Neural progenitor cell (in vitro differentiated cells): ENCODE measurements at regions not wholly inside any gene's neighbourhood (a gene's known extent, or its start where the extent isn't known, plus 50 kb on each side); places are given as distances from the start of the nearest gene placed in this dataset.

ENCODE experiments used
- DNase-seq: peaks from one replicate; pipeline ENCODE4 v3.0.0-alpha.2; 2016; ENCODE audit warnings: low spot score
- H2AFZ ChIP-seq: fragments of 200-600 bp; sonication (generic); replicated peaks from 2 replicates; pipeline ENCODE4 v1.6.1; 2016; ENCODE audit warnings: antibody characterized with exemption
- H3F3A ChIP-seq: fragments of 200-600 bp; sonication (generic); 2 replicates; pipeline ENCODE4 v1.6.1; 2016; ENCODE audit warnings: antibody characterized with exemption, low read depth
- H3K27ac ChIP-seq: fragments of 200-600 bp; sonication (generic); 2 replicates; pipeline ENCODE4 v1.5.1; 2016; ENCODE audit warnings: mild to moderate bottlenecking
- H3K27me3 ChIP-seq: fragments of 200-600 bp; sonication (generic); 2 replicates; pipeline ENCODE4 v1.6.1; 2016; ENCODE audit warnings: mild to moderate bottlenecking, moderate library complexity
- H3K36me3 ChIP-seq: fragments of 200-600 bp; sonication (generic); 2 replicates; pipeline ENCODE4 v1.5.1; 2016
- H3K4me1 ChIP-seq: fragments of 200-600 bp; sonication (generic); 2 replicates; pipeline ENCODE4 v1.6.1; 2016; ENCODE audit warnings: mixed run types
- H3K4me2 ChIP-seq: fragments of 200-600 bp; sonication (generic); 2 replicates; pipeline ENCODE4 v1.6.1; 2016
- H3K4me3 ChIP-seq: fragments of 200-600 bp; sonication (generic); 2 replicates; pipeline ENCODE4 v1.5.1; 2016
- H3K79me2 ChIP-seq: fragments of 200-600 bp; sonication (generic); 2 replicates; pipeline ENCODE4 v1.6.1; 2016; ENCODE audit warnings: low read depth
- H3K9ac ChIP-seq: fragments of 200-600 bp; sonication (generic); 2 replicates; pipeline ENCODE4 v1.6.1; 2016
- H3K9me3 ChIP-seq: fragments of 200-600 bp; sonication (generic); 2 replicates; pipeline ENCODE4 v1.5.1; 2016; ENCODE audit warnings: low read depth
- H4K20me1 ChIP-seq: fragments of 200-600 bp; sonication (generic); 2 replicates; pipeline ENCODE4 v1.6.1; 2016; ENCODE audit warnings: low read depth
- H3K27ac Mint-ChIP-seq: 3 replicates; pipeline ENCODE4 v1.8.0; 2021; ENCODE audit warnings: mixed read lengths
- H3K27me3 Mint-ChIP-seq: 2 replicates; pipeline ENCODE4 v1.8.0; 2022; ENCODE audit warnings: low read depth, mild to moderate bottlenecking, inconsistent platforms, moderate library complexity, mixed read lengths; ENCODE audit not compliant: insufficient read depth
- H3K36me3 Mint-ChIP-seq: 3 replicates; pipeline ENCODE4 v1.8.0; 2021; ENCODE audit warnings: mixed read lengths
- H3K4me1 Mint-ChIP-seq: 3 replicates; pipeline ENCODE4 v1.8.0; 2021; ENCODE audit warnings: mixed read lengths
- H3K4me3 Mint-ChIP-seq: 3 replicates; pipeline ENCODE4 v1.8.0; 2021; ENCODE audit warnings: mild to moderate bottlenecking, moderate library complexity, mixed read lengths
- H3K9me3 Mint-ChIP-seq: 3 replicates; pipeline ENCODE4 v1.8.0; 2020; ENCODE audit warnings: mixed read lengths
- EZH2 ChIP-seq: fragments of 200-600 bp; sonication (generic); IDR thresholded peaks from 2 replicates; pipeline ENCODE4 v1.6.1; 2017; ENCODE audit warnings: antibody characterized with exemption, mild to moderate bottlenecking, moderate library complexity
- EZH2phosphoT487 ChIP-seq: fragments of 200-600 bp; sonication (generic); IDR thresholded peaks from 2 replicates; pipeline ENCODE4 v1.6.1; 2017; ENCODE audit warnings: antibody characterized with exemption
- TF ChIP-seq, protein P1 (sequence below): fragments of 200-600 bp; sonication (generic); IDR thresholded peaks from 2 replicates; pipeline ENCODE4 v1.5.1; 2017; ENCODE audit warnings: antibody characterized with exemption, mild to moderate bottlenecking

DNA sequence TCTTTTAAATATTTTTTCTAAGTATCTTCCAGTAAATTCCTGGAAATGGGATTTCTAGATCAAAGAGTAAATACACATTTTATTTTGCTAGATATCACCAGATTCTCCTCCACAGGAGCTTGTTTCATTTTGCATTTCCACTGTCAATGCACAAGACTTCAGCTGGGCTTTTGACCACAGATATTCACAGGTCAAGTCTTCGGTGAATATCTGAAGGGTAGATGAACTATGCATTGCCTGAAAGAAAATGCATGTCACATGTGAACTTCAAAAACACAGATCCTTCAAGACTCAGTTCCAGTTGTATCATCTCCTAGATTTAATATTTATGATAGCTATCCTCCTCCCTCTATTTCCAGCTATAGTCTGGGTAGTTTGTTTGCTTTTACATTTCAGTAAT lies 963.6 kb upstream of the GOT2 start:
- Mint-ChIP-seq H3K4me1 (peaks cover 6% of the 10 kb centered on the region), H3K9me3 (no peaks in the 10 kb centered on the region), H3K27me3 (peaks cover 2% of the 10 kb centered on the region), H3K4me3 (no peak overlapping the region), H3K27ac (no peak overlapping the region), H3K36me3 (no peaks in the 10 kb centered on the region)
- Histone ChIP-seq H3K27me3 (no peaks in the 10 kb centered on the region), H3K9me3 (no peaks in the 10 kb centered on the region), H4K20me1 (no peaks in the 10 kb centered on the region), H2AFZ (no peak overlapping the region), H3K9ac (no peak overlapping the region), H3K4me2 (no peak overlapping the region), H3K36me3 (no peaks in the 10 kb centered on the region), H3K79me2 (no peaks in the 10 kb centered on the region), H3K27ac (no peak overlapping the region), H3F3A (no peaks in the 10 kb centered on the region), H3K4me1 (peaks cover 7% of the 10 kb centered on the region), H3K4me3 (no peak overlapping the region)
- TF ChIP-seq, protein P1, sequence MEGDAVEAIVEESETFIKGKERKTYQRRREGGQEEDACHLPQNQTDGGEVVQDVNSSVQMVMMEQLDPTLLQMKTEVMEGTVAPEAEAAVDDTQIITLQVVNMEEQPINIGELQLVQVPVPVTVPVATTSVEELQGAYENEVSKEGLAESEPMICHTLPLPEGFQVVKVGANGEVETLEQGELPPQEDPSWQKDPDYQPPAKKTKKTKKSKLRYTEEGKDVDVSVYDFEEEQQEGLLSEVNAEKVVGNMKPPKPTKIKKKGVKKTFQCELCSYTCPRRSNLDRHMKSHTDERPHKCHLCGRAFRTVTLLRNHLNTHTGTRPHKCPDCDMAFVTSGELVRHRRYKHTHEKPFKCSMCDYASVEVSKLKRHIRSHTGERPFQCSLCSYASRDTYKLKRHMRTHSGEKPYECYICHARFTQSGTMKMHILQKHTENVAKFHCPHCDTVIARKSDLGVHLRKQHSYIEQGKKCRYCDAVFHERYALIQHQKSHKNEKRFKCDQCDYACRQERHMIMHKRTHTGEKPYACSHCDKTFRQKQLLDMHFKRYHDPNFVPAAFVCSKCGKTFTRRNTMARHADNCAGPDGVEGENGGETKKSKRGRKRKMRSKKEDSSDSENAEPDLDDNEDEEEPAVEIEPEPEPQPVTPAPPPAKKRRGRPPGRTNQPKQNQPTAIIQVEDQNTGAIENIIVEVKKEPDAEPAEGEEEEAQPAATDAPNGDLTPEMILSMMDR, result no peak
- no peak for TF ChIP-seq EZH2
- no peak for TF ChIP-seq EZH2phosphoT487
- DNase-seq, result no peak

DNA sequence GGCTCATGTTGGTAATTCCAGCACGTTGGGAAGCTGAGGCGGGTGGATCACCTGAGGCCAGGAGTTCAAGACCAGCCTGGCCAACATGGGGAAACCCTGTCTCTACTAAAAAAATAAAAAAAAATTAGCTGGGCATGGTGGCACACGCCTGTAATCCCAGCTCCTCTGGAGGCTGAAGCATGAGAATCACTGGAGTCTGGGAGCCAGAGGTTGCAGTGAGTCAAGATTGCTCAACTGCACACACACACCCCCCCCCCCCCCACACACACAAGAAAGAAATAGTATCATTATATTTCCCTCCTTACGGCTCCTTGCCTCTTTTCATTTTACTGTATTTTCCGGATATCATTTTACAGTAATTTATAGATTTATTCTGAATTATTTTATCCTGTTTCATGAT lies 963.1 kb upstream of the GOT2 start:
- Mint-ChIP-seq H3K4me1 (peaks cover 6% of the 10 kb centered on the region), H3K4me3 (no peak overlapping the region), H3K9me3 (no peaks in the 10 kb centered on the region), H3K36me3 (no peaks in the 10 kb centered on the region), H3K27me3 (peaks cover 2% of the 10 kb centered on the region), H3K27ac (no peak overlapping the region)
- H3K9me3 ChIP-seq, result no peaks in the 10 kb centered on the region
- no peaks in the 10 kb centered on the region for H3K36me3 ChIP-seq
- no peak overlapping the region for H3K9ac ChIP-seq
- TF ChIP-seq, protein P1, result no peak
- TF ChIP-seq EZH2phosphoT487, result no peak
- no peak for TF ChIP-seq EZH2
- no peak overlapping the region for H2AFZ ChIP-seq
- H3K4me2 ChIP-seq, result no peak overlapping the region
- H4K20me1 ChIP-seq, result no peaks in the 10 kb centered on the region
- no peak for DNase-seq
- no peak overlapping the region for H3K27ac ChIP-seq
- no peaks in the 10 kb centered on the region for H3K27me3 ChIP-seq
- H3K4me3 ChIP-seq, result no peak overlapping the region
- no peaks in the 10 kb centered on the region for H3K79me2 ChIP-seq
- H3F3A ChIP-seq, result no peaks in the 10 kb centered on the region
- H3K4me1 ChIP-seq, result peaks cover 7% of the 10 kb centered on the region

DNA sequence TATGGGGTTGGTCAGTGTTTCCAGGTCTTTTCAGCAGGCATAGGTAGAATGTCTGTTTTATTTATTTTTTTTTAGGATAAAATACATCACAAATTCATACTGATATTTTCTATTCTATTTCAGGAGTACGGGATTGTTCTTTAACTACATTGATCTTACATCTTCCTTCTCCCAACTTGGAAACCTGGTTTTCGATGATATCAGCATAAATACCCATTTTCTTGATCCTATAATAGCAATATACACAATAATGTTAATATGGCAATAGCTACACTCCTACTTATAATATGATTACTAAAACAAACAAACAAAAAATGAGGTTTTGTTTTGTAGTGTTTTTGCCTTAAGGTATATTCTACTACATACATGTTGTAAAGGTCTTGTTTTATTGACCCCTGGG lies 962.4 kb upstream of the GOT2 start:
- H3K36me3 ChIP-seq, result no peaks in the 10 kb centered on the region
- H4K20me1 ChIP-seq, result no peaks in the 10 kb centered on the region
- H3K27ac ChIP-seq, result no peak overlapping the region
- H3K27me3 ChIP-seq, result no peaks in the 10 kb centered on the region
- H3F3A ChIP-seq, result no peaks in the 10 kb centered on the region
- H3K4me1 ChIP-seq, result peaks cover 7% of the 10 kb centered on the region
- no peak overlapping the region for H3K4me2 ChIP-seq
- Mint-ChIP-seq H3K27me3 (peaks cover 2% of the 10 kb centered on the region), H3K36me3 (no peaks in the 10 kb centered on the region), H3K9me3 (no peaks in the 10 kb centered on the region), H3K4me3 (no peak overlapping the region), H3K27ac (no peak overlapping the region), H3K4me1 (peaks cover 6% of the 10 kb centered on the region)
- no peak for DNase-seq
- H3K79me2 ChIP-seq, result no peaks in the 10 kb centered on the region
- no peak overlapping the region for H3K9ac ChIP-seq
- TF ChIP-seq, protein P1, result no peak
- TF ChIP-seq EZH2, result no peak
- no peak for TF ChIP-seq EZH2phosphoT487
- no peaks in the 10 kb centered on the region for H3K9me3 ChIP-seq
- H2AFZ ChIP-seq, result no peak overlapping the region
- H3K4me3 ChIP-seq, result no peak overlapping the region

DNA sequence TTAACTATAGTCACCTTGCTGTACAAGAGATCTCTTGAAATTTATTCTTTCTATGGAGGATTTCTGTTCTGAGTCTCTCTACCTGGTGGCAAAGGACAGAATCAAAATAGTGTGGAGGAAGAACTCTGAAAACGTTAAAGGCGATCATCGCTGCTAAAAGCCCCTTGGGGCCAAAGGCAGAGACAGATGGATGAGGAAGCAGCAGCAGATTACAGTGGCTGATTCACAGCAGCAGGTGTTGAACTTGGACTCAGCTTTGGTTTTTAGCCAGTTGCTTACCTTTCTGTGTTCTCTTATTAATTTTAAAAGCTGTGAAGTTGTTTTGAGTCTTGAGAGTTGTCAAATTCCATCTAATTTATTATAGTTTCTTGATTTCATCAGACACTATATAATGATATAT lies 956.1 kb upstream of the GOT2 start:
- H3K9me3 ChIP-seq, result no peaks in the 10 kb centered on the region
- H3F3A ChIP-seq, result no peaks in the 10 kb centered on the region
- H3K4me3 ChIP-seq, result no peak overlapping the region
- H3K4me2 ChIP-seq, result no peak overlapping the region
- H3K9me3 Mint-ChIP-seq, result peaks cover 14% of the 10 kb centered on the region
- no peak overlapping the region for H3K27ac Mint-ChIP-seq
- no peaks in the 10 kb centered on the region for H3K36me3 Mint-ChIP-seq
- DNase-seq, result no peak
- no peaks in the 10 kb centered on the region for H4K20me1 ChIP-seq
- H3K79me2 ChIP-seq, result no peaks in the 10 kb centered on the region
- H3K4me1 ChIP-seq, result peaks cover 7% of the 10 kb centered on the region
- TF ChIP-seq, protein P1, result no peak
- no peak for TF ChIP-seq EZH2phosphoT487
- no peak for TF ChIP-seq EZH2
- no peak overlapping the region for H3K4me3 Mint-ChIP-seq
- no peak overlapping the region for H2AFZ ChIP-seq
- peaks cover 2% of the 10 kb centered on the region for H3K27me3 Mint-ChIP-seq
- peaks cover 16% of the 10 kb centered on the region for H3K4me1 Mint-ChIP-seq
- no peaks in the 10 kb centered on the region for H3K27me3 ChIP-seq
- no peak overlapping the region for H3K9ac ChIP-seq
- no peak overlapping the region for H3K27ac ChIP-seq
- H3K36me3 ChIP-seq, result no peaks in the 10 kb centered on the region
